H1 (cell line): ENCODE measurements at regions not wholly inside any gene's neighbourhood (a gene's known extent, or its start where the extent isn't known, plus 50 kb on each side); places are given as distances from the start of the nearest gene placed in this dataset.

Source experiments
- RNF2 ChIP-seq: fragments of 200-900, 300-1000 bp; sonication (generic); IDR thresholded peaks from 2 replicates; pipeline ENCODE4 v1.7.1; 2016; ENCODE audit warnings: borderline replicate concordance, low read depth, mild to moderate bottlenecking, antibody characterized with exemption, low read length; ENCODE audit not compliant: poor library complexity, severe bottlenecking; ENCODE audit errors: missing control alignments

- TF ChIP-seq RNF2 = no peak
Measured at GRCh38 chr4:178457286-178457685, 1015.0 kb upstream of the AGA start (continued).
